ENCODE measurements at regions not wholly inside any gene's neighbourhood (a gene's known extent, or its start where the extent isn't known, plus 50 kb on each side); places are given as distances from the start of the nearest gene placed in this dataset.
"Not testable (repeated sequence)": the region's sequence is repeated elsewhere in the genome, so short reads cannot be mapped to it uniquely, and the experiment has no call there.

DNA sequence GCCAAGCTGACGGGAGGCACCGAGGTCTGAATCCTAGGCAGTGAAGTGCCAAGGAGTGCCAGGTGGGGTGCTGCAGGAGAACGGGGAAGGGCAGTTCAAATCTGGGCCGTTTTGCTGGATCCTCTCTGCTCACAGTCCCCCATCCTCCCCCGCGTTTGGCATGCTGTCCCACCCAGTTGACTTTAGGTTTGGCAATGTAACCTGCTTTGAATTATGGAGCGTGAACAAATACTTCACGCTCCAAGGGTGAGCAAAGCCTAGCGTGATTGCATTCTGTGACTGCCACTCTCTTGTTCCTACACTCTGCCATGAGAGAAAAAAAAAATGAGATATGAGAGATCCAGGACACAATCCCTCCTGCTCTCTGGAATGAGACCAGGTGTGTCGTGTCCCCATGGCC, 381.9 kb downstream of the ZNF516 start:
- no peak for DNase-seq

DNA sequence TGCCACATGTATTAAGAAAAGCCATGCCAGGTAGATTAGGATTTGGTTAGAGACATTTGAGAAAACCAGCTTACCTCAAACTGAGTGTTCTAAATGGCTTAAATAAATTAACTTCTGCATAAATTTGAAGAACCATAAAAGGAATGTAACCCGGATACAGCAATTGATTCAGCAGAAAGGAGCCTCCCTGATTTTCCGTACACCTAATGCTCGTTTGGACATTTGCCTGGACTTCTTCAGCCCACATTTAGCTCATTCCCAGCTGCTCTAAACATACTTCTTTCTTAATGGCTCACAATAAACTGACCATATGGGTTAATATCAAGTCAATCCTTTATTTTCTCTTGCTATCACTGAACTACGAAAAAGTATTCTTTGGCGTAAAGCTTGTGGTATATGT, 392.4 kb downstream of the ZNF516 start:
- peak; percentile 76 for DNase-seq

DNA sequence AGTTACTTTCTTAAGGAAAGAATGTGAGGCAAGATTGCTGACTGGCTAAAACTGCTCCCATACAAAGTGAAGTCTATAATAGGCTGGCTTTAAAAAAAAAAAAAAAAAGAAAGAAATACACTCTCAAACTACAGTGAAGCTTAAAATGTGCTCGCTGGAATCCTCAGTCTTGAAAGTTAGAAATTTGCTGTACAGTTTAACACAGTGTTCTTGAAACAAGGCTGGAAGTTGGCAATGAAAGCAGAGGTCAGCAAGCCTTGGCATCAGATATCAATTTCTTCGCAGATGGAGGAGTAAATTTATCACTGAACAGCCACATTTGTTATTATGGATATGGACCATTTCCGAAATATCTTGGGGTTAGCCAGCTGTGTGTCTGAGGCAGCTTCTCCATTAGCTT, 392.9 kb downstream of the ZNF516 start:
- DNase-seq: peak; percentile 57

DNA sequence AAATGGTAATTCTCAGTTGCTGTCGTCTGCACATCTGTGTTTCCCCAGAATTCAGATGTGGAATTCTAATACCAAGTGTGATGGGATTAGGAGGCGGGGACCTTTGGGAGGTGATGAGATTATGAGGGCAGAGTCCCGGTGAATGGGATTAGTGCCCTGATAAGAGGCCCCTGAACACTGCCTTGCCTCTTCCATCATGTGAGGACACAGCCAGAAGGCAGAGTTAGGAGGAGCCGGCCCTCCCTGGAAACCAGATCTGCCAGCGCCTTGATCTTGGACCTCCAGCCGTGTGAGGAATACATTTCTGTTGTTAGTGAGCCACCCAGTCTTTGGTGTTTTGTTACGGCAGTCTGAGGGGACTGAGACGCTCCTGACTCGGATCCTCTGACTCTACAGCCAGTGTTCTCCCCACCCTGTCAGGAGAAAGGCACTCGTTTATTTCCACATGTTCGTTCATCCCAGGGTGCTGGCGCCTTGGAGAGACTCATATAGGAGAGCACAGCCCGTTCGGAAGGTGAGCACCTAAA, 395.0 kb downstream of the ZNF516 start:
- no peak for DNase-seq

DNA sequence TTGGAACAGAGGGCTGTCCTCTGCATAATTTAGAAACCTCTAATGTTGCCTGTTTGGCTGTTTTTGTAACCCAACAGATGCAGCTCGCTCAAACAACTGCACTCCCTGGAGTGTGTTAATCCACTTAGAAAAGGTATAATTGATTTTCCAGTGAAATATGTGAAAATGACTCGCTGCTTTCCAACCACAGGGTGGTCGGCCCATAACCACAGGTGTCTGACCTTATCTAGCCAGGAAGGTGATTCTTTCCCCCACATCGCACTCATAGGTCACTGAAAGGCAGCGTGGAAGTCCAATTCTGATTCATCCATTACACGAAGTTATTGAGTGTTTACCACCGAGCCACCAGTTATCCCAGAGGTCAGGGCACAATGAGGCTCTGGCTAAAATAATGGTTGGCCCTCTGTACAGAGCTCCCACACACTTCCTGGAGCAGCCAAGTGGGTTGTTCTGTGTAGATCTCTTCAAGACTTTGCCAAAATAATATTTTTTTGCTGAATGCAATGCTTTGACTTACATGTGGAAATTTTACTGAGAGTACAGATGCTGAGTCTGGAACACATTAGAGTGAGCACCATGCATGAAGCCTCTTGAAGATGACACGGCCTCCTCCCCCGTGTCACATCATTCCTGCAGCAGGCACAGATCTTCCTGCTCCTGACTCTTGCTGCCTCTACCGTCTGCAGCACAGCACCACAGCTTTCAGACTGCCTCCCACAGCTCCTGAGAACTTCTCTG, 396.2 kb downstream of the ZNF516 start:
- no peak for DNase-seq

DNA sequence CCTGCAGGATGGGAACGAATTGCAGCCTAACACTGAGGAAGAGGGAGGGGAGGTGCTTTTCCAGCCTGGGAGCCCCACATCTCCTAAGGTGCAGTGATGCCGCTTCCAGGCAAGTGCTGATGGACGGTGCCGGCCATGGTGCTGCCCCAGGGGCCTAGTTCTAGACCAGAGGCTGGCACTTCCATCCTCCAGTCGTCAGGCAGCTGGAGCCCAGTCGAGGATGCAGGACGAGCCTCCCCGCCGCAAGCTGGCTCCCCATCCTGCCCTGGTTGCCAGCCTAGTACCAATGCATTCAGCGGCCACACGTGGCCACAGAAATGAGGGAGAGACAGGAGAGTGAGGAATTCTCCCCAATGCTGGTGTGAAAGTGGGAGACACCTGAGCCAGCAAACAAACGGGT, 413.5 kb downstream of the ZNF516 start:
- DNase-seq: no peak

DNA sequence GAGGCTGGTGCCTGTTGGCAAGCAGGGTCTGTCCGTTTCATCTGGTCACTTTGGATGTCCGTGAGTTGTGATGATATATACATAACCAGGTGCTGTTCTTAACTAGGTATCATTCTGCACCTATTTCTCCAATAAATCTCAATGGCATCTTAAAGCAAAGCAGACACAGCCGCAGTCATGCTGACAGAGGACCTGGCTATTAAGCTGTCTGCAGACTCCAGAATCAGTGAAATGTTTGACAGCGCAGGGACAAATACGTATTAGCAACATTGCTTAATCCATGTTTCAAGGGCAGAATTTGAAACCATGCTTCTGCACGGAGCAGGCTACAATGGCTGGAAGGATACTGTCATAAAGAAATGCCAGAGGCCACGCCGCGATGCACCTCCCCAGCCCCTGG, 414.6 kb downstream of the ZNF516 start:
- no peak for DNase-seq

DNA sequence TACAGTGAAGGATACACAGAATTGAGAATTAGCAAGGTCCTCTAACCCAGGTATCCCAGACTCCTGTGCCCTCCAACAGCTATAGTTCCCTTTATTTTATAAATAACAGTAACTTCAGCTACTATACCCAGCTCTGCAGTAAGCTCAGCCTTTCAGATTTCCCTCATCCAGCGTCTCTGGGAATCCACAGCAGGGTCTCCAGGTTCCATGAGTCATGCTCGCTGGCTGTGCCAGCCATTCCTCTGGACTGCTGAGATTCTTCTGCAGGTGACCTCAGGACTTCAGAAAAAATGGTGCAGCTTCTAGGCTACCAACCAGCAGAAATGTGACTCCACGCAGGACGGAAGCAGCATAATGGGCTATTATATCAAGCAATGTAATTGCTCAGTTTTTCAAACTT, 419.3 kb downstream of the ZNF516 start:
- DNase-seq: no peak

DNA sequence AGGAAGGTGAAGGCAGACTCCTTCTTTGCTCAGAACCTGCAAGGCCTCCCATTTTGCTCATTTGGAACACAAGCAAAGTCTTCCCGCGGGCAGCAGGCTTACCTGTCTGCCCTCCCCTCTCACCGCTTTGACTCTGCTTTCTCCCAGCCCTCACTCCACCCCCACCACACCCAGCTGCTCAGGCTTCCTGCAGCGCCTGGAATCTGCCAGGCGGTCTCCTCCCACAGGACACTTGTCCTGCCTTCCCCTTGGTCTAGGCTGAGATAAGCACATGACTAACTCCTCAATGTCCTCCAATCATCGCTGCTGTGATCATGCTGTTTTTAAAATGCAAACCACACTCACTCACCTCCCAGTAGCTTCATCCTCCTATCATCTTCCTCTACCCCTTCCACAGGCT, 430.0 kb downstream of the ZNF516 start:
- DNase-seq: no peak

DNA sequence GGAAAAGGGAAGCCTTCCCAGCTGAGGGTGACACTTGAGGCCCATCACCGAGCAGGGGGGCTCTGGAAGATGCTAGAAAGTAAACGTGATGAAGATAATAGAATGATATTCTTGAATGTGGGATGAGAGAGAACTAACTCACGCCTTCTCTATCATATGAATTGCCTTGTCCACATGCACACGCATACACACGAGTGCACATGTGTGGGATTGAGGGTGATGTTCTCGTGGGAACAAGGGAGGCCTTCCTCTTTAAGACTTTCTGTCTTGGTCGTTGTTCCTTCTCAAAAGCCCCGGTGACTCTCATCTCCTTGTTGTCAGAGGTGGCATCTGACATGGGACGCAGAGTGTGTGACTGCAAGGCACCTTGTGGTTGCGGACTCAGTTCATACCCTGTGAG, 436.9 kb downstream of the ZNF516 start:
- DNase-seq: no peak

DNA sequence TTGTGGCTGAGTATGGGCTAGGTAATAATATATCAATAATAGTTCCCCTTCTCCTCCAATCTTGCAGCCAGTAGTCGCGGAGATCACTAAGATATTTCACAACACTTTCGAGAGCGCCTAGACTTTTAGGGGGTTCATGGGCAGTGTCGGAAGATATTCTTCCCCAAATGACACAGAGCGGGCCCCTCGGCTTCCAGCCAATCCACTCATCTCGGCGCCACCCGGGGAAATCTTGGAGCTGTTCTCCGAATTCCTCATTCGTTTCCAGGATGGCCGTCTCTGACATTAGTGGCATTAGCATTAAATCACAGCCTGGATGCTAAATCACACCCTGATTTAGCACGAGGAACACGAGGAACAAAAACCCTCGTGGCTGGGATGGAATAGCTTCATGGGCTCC, 437.7 kb downstream of the ZNF516 start:
- DNase-seq: no peak

DNA sequence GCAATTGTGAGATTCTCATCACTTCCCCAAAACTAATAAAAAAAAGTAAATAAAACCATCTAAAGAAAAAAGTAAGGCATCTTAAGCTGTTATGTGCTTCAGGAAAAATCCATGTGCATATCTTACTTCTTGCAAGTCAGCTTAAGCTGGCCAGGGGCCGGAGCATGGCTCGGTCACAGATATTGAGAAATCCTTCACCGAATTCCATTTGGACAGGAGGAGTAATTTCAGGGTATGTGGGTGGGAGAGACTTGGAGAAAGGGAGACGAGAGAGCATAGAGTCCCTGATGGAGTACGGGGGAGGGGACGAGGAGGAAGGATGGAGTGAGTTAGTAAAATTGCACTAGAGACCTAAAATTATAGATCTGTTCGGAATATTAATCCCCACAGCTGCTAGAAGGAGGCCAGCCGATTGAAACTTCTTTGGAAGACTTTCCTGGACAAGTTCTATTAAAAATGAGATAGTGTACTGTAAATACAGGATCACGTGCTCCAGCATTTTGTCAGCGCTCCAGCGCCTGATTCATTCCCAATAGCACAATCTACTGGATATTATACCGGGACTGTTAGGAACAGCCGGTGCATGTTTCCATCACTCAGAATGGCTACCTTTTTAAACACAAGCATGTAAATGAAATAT, 438.5 kb downstream of the ZNF516 start:
- DNase-seq: no peak

DNA sequence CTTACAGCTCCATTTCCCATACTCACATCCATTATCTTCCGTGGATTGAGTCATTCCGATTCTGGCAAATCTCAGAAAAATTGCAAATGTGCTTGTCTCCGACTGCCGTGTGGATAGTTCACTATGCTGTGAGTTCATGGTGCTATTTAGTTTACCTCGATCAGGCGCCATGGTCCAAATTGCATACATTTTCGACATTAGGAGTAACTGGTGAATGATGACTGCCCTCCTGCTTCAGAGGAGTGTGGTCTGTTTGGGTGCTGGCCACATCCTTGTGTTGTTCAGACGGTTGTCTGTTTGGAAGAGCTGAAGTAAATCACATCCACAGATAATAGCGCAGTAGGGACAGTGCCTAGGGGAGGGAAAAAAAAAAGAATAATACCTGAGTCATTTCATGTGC, 439.5 kb downstream of the ZNF516 start:
- DNase-seq: no peak

DNA sequence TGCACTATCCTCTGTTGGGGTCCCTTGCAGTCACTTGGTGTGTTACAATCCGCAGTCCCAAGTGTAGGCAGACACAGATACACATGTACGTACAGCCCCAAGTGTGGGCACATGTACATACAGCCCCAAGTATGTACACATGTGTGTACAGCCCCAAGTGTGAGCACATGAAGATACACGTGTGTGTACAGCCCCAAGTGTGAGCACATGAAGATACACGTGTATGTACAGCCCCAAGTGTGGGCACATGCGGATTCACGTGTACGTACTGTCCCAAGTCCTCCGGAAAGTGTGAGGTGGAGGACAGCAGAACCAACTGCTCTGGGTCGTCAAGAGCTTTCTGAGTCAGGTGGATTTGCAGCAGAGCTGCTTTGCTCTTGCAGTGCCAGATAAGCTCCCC, 440.0 kb downstream of the ZNF516 start:
- DNase-seq: no peak

DNA sequence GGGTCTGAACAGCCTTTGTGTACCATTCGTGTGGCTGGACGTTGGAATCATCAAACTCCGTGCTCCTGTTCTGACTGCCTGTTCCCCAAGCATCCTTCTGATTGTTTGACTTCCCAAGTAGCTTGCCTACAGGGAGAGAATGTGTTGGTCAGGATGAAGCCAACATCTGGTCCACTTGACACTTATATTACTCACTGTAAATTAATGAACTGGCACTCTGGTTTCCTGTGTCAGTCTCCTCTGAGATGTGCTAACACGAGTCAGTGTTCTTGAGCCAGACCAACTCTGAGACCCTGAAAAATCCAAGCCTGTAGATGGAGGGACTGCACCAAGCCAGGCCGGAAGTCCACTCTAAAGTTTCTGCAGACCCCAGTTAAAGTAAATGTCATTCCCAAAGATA, 440.9 kb downstream of the ZNF516 start:
- no peak for DNase-seq

DNA sequence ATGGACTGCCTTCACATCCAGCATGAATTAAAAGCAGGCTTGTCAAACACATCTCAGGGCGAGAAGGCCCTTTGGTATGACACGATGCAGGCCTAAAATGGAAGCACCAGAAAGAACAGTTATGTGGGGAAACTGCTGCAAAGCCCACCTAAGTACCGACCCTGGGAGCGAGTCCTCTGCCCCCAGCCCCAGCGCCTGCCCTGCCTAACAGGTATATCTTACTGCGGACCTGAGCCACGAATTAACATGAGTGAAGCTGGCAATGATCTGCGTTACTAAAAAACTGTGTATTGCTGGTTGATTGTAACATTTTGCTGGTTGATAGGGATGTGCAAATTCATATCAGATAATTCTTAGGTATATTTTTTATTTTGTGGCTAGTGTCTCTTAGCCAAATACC, 441.5 kb downstream of the ZNF516 start:
- no peak for DNase-seq

DNA sequence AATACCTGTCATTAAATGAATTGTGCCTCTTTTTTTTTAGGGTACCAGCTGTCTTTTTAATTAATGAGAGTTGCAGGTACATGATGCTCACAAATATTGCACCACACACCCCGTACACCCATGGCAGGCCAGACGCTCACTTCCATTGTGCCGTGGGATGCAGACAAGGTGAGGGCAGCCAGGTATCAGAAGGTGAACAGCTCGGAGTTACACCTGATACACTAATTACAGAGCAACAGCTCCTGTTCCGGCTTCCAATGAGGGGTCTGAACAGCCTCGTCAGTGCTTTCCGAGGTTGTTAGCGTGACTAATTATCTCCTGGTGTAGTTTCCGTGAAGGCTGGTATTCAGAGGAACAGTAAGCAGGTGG, 442.8 kb downstream of the ZNF516 start:
- no peak for DNase-seq

DNA sequence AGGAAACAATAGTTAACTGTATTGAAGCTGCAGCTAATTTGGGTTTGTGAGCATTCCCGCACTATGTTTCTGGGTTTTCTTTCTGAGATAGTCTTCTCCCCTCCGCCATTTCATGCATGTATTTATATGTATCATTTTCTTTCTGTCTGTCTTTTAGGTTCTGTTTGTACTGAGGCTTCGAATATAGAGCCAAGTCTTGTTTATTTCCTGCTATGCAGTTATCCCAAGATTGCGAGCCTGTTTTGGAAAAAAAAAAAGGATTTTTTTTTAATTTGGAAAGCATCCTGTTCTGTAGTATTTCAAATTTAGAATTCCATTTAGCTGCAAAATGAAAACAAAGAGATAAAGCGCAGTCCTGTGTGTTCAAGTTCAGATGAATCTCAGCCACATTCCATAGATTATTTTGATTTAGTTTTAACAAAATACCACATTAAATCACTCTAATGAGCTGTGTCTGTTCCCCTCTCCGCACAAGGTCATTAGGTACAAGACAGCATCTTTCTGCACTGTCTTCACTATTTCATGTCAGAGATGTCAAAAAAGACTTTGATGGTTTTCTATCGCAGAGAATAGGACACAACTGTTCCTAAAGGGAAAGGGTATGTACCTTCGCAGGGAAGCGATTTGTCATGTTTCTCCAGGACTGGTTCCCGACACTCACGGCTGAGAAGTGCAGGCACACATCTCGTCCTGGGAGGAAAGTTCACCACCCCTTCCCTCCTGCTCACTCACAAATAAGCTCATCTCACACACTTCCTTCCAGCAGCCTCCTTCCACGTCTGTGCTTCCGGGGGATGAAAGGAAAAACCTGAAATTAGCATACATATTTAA, 443.4 kb downstream of the ZNF516 start:
- DNase-seq: no peak

DNA sequence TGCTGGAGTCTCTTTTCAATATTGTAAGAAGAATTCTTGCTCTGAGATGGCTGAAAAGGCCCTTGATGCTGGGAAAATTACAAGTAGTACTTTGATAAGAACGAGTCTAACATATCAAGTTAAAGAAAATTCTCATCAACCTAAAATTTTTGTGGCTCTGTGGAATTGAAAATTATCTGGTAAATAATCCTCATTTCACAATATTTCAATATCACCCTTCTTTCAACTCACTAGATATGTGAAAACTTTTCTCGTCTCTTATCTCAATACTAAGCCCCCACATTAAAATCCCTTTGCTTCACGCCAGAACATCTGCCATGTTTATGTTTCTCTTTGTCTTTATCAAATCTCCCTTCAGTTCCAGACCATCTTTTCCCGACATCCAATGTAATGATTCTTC, 448.8 kb downstream of the ZNF516 start:
- DNase-seq: no peak

DNA sequence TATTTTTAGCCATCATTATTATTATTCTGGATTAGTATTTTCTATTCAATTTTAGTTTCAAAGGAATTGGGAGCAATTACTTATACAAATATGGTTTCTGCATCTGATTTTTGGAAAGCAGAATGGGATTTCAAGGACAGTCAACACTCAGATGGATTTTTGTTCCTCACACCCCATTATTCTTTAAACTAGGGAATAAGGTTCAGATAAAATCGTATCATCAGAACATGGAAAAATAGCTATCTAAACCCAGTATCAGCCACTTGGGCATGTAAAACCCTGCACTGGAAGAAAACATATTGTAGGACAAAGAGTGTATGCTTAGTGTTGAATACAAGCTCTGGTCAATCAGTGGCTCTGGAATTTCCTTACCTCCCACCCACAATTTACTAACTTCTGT, 452.5 kb downstream of the ZNF516 start:
- no peak for DNase-seq

DNA sequence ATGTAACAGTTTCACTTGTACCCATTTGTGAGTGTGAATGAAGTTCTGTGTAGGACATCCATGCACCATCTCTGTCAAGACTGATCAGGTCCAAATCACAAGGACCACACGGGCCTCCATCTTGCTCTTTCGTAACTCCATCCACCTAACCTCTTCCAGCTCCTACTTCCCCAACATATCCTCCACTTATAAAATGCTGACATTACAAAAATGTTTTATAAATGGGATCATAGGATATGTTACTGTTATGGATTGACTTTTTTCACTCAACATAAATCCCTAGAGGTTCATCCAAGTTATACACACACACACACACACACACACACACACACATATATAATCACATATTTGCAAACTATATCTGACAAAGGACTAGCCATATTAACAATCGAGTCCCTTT, 476.8 kb downstream of the ZNF516 start:
- no peak for DNase-seq

DNA sequence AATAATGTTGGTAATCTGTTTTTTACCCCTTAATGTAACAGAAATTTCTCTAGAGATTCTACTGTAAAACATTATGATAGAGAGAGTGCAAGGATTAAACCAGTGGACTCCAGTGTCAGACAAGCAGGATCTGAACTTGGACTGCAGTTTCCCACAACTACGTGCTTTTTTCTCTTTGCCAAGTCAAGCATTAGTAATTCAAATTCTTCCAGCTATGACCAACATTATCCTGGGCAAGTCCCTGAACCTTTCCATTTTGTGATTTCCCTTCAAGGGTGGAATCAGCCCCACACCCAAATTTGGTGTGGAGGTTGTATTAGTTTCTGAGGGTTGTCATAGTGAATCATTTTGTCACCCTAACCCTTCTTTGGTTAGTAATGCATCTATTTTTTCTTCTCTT, 482.0 kb downstream of the ZNF516 start:
- no peak for DNase-seq

DNA sequence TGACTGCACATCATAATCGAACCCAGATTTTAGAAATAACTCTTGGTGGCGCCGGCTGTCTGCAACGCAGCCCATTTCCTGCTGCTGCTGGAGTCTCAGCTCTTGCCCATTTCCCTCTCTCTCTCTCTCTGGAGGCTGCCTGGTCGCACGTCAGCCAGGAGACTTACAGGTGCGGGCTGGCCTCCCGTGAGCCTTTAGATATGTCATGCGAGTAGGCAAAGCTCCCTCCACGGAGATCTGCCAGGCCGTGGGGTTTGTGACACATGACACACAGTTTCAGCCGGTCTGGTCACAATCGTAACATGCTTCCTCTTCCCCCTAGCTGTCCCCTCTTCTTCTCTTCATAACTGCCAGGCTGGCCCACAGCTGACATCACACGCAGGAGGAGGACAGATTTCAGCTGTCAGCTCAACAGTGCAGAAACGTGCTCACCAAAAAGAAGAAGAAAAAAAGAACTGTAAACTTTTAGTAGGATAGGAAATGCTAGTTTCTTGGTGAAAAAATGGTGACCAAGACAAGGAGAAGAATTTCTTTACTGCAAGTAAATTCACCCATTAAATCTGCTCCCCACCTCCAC, 489.3 kb downstream of the ZNF516 start:
- peak; percentile 73 for DNase-seq

DNA sequence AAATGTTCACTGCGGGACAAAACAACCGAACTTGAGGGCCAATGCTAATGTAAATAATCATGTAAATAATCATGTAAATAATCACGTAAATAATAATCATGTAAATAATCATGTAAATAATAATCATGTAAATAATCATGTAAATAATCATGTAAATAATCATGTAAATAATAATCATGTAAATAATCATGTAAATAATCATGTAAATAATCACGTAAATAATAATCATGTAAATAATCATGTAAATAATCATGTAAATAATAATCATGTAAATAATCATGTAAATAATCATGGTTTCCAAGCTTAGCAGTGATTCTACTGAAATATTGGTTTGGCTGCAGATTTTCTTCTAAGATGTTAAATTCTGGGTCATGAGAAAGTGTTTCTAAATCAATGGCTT, 507.1 kb downstream of the ZNF516 start:
- not testable (repeated sequence) for DNase-seq
